Panc1 (cell line): ENCODE measurements at regions not wholly inside any gene's neighbourhood (a gene's known extent, or its start where the extent isn't known, plus 50 kb on each side); places are given as distances from the start of the nearest gene placed in this dataset.

Source experiments
- ATAC-seq: fragments of 200-7000 bp; cut with Tn5 transposase; 2 replicates; pipeline ENCODE4 v1.9.1; 2020; ENCODE audit warnings: mild to moderate bottlenecking, moderate library complexity
- BruUV-seq: library from RNA; stranded (reverse); fragments of 400-500 nt; replicated peaks from 2 replicates; lab custom pipeline; 2021; lab: Mats Ljungman, UMichigan
- CTCF ChIA-PET: fragments of 300-600 bp; sonication (Branson Sonifier 250); formaldehyde crosslinking; loops from one replicate; lab custom pipeline; 2022; ENCODE audit warnings: antibody characterized with exemption; lab: Charles Lee
- POLR2A ChIA-PET: fragments of 300-600 bp; sonication (Branson Sonifier 250); formaldehyde crosslinking; loops from one replicate; lab custom pipeline; 2022; ENCODE audit warnings: antibody characterized with exemption; lab: Charles Lee
- DNase-seq: peaks from one replicate; pipeline ENCODE4 v3.0.0-alpha.2; 2010; ENCODE audit warnings: low read depth, low spot score
- H3K27ac ChIP-seq: 2 replicates; pipeline ENCODE4 v1.5.1; 2011; ENCODE audit warnings: mild to moderate bottlenecking, low read length, inconsistent platforms
- H3K27me3 ChIP-seq: fragments of 200-500 bp; sonication (Bioruptor generic); 2 replicates; pipeline ENCODE4 v1.6.0; 2014; ENCODE audit warnings: low read length, inconsistent platforms; ENCODE audit not compliant: control insufficient read depth, insufficient read depth
- H3K36me3 ChIP-seq: fragments of 200-500 bp; sonication (Bioruptor generic); 2 replicates; pipeline ENCODE4 v1.5.1; 2014; ENCODE audit warnings: inconsistent platforms, mild to moderate bottlenecking, low read length, moderate library complexity; ENCODE audit not compliant: control insufficient read depth, insufficient read depth
- H3K4me1 ChIP-seq: 2 replicates; pipeline ENCODE4 v1.5.1; 2011; ENCODE audit warnings: inconsistent platforms, mild to moderate bottlenecking, low read length, moderate library complexity; ENCODE audit not compliant: control insufficient read depth, insufficient read depth
- H3K4me3 ChIP-seq, 2 experiments: 2 replicates each; pipeline ENCODE4 v1.5.1; 2011 to 2012; ENCODE audit warnings: low read depth in 2 of 2, low read length in 2 of 2, mild to moderate bottlenecking in 2 of 2, inconsistent platforms in 1 of 2, moderate library complexity in 1 of 2
- H3K9me3 ChIP-seq: fragments of 200-500 bp; sonication (Bioruptor generic); 2 replicates; pipeline ENCODE4 v1.5.1; 2014; ENCODE audit warnings: low read depth, mild to moderate bottlenecking, inconsistent platforms, low read length, moderate library complexity; ENCODE audit not compliant: control insufficient read depth, insufficient read depth
- POLR2AphosphoS5 ChIP-seq: IDR thresholded peaks from 2 replicates; pipeline ENCODE4 v1.6.1; 2012; ENCODE audit warnings: mild to moderate bottlenecking, low read depth, low read length, moderate library complexity
- SIN3A ChIP-seq: IDR thresholded peaks from 2 replicates; pipeline ENCODE4 v1.6.1; 2012; ENCODE audit warnings: low read depth, mild to moderate bottlenecking, low read length, moderate library complexity, borderline replicate concordance; ENCODE audit not compliant: insufficient read depth
- TCF7L2 ChIP-seq: IDR thresholded peaks from 2 replicates; pipeline ENCODE4 v1.6.1; 2011; ENCODE audit warnings: mild to moderate bottlenecking, low read depth, low read length, inconsistent platforms
- in situ Hi-C: cut with HindIII; loops from 2 replicates; pipeline ENCODE4 v1.10.0; 2016; ENCODE audit warnings: low sequenced_read_pairs, low pct_unique_long_range_greater_than_20kb
- intact Hi-C: fragments of 100-400 bp; cut with micrococcal nuclease; formaldehyde crosslinking; loops from one replicate; pipeline ENCODE4 v1.10.0; 2022; ENCODE audit not compliant: unreplicated experiment
- TF ChIP-seq, protein P1 (sequence below): fragments of 450-650 bp; IDR thresholded peaks from 2 replicates; pipeline ENCODE4 v1.5.1; 2017; ENCODE audit warnings: mild to moderate bottlenecking
- TF ChIP-seq, protein P2 (sequence below), 2 experiments: IDR thresholded peaks; 2 replicates each; pipeline ENCODE4 v1.6.1; 2011 to 2012; ENCODE audit warnings: low read depth in 2 of 2, control low read depth in 1 of 2, low read length in 1 of 2, mild to moderate bottlenecking in 1 of 2, moderate library complexity in 1 of 2; ENCODE audit not compliant: insufficient read depth in 1 of 2

DNA sequence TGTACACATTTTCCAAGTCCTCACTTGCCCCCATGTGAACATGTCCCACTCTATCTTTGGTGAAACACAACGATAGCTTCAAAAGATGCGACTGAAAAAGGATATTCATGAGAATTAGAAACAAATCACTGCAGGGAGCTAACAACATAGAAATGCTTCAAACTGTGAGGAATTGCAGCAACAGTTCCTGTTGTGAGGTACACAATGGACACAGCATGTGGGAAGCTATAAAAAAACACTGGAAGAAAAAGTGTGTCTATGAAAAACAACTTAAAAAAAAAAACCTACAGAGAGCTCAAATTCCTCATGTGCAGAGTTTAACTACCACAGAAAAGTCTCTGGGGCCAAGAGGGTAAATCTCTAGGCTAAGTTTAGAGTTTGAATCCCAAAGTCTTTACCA, 51.6 kb upstream of the BLTP1 start:
- no peaks in the 10 kb centered on the region for H3K36me3 ChIP-seq
- no peak for DNase-seq
- no peaks in the 10 kb centered on the region; the same call in 1 of the 2 replicates for H3K27me3 ChIP-seq
- intact Hi-C loops = no loop called here
- in situ Hi-C loops = no loop called here
- H3K4me3 ChIP-seq = no peak overlapping the region
- no peak overlapping the region for H3K27ac ChIP-seq
- no peaks in the 10 kb centered on the region for H3K9me3 ChIP-seq
- no peaks in the 10 kb centered on the region for H3K4me1 ChIP-seq
- POLR2A ChIA-PET = no interaction called here
- no peak for ATAC-seq
- no peak for TF ChIP-seq TCF7L2
- no peak for TF ChIP-seq SIN3A
- TF ChIP-seq, protein P1, sequence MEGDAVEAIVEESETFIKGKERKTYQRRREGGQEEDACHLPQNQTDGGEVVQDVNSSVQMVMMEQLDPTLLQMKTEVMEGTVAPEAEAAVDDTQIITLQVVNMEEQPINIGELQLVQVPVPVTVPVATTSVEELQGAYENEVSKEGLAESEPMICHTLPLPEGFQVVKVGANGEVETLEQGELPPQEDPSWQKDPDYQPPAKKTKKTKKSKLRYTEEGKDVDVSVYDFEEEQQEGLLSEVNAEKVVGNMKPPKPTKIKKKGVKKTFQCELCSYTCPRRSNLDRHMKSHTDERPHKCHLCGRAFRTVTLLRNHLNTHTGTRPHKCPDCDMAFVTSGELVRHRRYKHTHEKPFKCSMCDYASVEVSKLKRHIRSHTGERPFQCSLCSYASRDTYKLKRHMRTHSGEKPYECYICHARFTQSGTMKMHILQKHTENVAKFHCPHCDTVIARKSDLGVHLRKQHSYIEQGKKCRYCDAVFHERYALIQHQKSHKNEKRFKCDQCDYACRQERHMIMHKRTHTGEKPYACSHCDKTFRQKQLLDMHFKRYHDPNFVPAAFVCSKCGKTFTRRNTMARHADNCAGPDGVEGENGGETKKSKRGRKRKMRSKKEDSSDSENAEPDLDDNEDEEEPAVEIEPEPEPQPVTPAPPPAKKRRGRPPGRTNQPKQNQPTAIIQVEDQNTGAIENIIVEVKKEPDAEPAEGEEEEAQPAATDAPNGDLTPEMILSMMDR = no peak
- TF ChIP-seq, protein P2, sequence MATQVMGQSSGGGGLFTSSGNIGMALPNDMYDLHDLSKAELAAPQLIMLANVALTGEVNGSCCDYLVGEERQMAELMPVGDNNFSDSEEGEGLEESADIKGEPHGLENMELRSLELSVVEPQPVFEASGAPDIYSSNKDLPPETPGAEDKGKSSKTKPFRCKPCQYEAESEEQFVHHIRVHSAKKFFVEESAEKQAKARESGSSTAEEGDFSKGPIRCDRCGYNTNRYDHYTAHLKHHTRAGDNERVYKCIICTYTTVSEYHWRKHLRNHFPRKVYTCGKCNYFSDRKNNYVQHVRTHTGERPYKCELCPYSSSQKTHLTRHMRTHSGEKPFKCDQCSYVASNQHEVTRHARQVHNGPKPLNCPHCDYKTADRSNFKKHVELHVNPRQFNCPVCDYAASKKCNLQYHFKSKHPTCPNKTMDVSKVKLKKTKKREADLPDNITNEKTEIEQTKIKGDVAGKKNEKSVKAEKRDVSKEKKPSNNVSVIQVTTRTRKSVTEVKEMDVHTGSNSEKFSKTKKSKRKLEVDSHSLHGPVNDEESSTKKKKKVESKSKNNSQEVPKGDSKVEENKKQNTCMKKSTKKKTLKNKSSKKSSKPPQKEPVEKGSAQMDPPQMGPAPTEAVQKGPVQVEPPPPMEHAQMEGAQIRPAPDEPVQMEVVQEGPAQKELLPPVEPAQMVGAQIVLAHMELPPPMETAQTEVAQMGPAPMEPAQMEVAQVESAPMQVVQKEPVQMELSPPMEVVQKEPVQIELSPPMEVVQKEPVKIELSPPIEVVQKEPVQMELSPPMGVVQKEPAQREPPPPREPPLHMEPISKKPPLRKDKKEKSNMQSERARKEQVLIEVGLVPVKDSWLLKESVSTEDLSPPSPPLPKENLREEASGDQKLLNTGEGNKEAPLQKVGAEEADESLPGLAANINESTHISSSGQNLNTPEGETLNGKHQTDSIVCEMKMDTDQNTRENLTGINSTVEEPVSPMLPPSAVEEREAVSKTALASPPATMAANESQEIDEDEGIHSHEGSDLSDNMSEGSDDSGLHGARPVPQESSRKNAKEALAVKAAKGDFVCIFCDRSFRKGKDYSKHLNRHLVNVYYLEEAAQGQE (IDR thresholded peaks at IDR 0.05; ENCODE audit: insufficient read depth in 1 of 2, low read depth in 2 of 2, low read length in 1 of 2) = no peak
- no peak for TF ChIP-seq POLR2AphosphoS5
- no TSS peak for BruUV-seq
- CTCF ChIA-PET = no interaction called here

DNA sequence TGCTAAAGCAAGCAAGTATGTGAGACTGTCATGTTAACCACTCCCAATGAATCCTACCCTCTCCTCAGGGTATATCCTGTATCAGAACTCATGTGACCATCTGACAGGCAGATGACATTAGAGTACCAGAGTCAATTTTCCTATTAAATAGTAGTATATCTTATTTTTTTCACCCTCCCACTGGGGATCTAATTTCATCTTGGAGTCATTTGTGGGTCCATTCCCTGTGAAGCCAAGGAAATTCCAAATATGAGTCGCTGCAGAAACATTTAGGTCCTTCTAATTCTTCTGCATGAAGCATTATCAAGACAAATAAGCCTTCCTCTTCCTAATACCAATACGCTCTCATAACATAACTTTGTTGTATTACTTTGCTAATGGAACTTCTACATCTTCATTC, 52.2 kb upstream of the BLTP1 start:
- Histone ChIP-seq H3K9me3 (no peaks in the 10 kb centered on the region), H3K4me1 (no peaks in the 10 kb centered on the region), H3K27me3 (no peaks in the 10 kb centered on the region; the same call in 1 of the 2 replicates), H3K4me3 (no peak overlapping the region), H3K36me3 (no peaks in the 10 kb centered on the region), H3K27ac (no peak overlapping the region)
- POLR2A ChIA-PET = no interaction called here
- CTCF ChIA-PET = no interaction called here
- no peak for ATAC-seq
- TF ChIP-seq TCF7L2 = no peak
- TF ChIP-seq, protein P2 (IDR thresholded peaks at IDR 0.05; ENCODE audit: insufficient read depth in 1 of 2, low read depth in 2 of 2, low read length in 1 of 2) = no peak
- TF ChIP-seq, protein P1 = no peak
- no peak for TF ChIP-seq POLR2AphosphoS5
- TF ChIP-seq SIN3A = no peak
- BruUV-seq = no TSS peak
- in situ Hi-C loops = no loop called here
- intact Hi-C loops = no loop called here
- no peak for DNase-seq
